T-helper 9 cell (primary cell): ENCODE measurements at regions not wholly inside any gene's neighbourhood (a gene's known extent, or its start where the extent isn't known, plus 50 kb on each side); places are given as distances from the start of the nearest gene placed in this dataset.

Experiments used
- DNase-seq: peaks from one replicate; pipeline ENCODE4 v3.0.0-alpha.2; 2020

DNA sequence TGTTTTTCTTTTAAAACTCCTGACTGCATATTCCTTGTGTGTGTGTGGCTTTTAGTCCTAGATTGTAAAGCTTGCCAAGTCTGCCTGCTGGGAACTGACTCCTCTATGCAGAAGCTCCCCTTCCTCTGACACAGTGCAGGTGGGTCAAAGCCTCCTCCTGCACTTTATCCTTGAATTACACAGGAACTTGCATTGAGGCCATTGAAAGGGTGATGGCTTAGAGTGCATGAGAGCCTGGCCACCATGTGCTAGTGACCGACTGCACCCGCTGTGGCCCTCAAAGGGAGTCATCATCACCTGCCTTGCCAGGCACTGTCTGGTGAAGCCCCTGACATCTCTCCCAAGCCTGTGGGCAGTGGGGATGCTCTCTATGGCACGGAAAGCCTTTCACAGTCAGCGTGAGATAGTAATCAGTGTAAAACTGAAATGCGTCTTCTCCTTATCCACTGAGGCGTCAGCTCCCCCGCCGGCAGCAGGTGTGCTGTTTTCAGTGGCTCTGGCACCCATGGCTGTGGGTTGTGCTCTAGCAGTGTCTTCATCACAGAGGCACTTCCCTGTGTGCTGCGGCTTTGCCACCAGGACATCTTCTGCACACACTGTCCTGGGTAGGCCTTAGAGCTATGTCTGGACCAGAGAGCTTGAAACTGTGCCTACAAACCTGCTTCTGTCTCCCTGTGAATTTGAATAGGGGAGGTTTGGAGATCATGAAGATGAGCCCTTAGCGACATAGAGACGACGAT lies 87.9 kb downstream of the THBS2 start:
- no peak for DNase-seq

DNA sequence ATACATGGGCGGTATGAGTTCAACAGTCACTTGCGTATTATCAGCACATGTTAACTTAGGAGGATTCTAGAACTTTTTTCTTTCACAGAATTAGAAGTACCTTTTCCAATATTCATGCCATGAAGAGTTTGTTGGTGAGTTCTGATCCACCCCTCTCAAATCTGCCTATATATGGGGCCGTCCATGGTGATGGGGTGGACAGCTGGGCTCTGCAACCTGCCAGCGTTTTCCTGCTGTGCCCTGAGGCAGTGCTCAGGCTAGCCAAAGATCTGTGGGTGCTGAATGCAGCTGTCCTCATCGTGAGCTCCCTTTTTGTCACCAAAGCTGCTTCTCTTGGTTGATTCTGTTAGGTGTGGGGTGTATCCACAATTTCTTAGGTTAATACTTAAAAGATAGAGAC lies 88.7 kb downstream of the THBS2 start:
- no peak for DNase-seq

DNA sequence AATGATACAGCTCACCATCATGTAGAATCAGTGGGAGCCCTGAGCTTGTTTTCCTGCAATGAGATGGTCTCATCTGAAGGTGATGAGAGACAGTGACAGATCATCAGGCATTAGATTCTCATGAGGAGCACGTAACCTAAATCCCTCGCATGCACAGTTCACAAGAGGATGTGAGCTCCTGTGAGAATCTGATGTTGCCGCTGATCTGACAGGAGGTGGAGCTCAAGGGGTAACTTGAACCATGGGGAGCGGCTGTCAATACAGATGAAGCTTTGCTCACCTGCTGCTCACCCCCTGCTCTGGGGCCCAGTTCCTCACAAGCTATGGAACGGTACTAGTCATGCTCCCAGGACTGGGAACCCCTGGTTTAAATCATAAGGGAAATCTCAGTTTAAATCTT lies 89.2 kb downstream of the THBS2 start:
- DNase-seq, result no peak

DNA sequence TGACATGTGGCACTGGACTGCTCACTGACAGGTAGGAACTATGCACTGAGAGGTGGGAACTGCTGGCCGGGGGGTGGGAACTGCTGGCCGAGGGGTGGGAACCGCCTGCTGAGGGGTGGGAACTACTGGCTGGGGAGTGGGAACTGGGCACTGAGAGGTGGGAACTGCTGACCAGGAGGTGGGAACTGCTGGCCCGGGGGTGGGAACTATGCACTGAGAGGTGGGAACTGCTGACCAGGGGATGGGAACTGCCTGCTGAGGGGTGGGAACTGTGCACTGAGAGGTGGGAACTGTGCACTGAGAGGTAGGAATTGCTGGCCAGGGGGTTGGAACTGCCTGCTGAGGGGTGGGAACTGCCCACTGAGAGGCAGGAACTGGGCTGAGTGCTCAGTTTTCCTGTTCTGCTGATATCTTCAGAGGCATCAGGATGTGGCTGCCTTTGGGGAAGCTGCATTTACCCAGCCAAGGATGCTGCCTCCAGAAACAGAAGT lies 90.2 kb downstream of the THBS2 start:
- no peak for DNase-seq

DNA sequence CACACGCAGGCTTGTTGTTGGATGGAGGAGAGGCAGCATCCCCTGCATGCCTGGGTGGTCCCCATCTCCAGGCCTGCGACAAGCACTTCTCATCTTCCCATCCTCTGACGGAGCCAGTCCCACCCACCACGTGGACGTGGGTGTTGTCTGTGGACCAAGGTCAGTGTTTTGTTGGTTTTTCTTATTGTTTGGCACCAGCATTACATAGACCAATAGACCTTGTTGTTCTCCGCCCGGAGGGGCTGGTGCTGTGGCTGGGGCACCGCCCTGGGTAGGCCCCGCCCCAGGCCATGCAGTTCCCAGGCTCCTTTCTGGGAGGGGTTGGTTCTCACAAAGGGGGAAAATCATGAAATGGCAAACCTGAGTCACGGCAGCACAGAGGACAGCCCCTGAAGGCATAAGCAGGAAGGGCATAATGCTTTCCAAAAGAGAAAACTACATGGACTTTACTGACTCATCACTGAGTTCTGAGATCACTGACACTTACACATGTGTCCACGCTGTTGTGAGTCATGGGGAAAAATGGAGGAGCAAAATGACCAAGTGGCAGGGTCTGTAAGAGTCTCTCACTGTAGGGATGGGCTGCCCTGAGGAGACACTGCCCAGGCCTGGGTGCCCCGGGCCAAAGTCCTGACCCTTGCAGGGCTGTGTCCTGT lies 90.8 kb downstream of the THBS2 start:
- no peak for DNase-seq

DNA sequence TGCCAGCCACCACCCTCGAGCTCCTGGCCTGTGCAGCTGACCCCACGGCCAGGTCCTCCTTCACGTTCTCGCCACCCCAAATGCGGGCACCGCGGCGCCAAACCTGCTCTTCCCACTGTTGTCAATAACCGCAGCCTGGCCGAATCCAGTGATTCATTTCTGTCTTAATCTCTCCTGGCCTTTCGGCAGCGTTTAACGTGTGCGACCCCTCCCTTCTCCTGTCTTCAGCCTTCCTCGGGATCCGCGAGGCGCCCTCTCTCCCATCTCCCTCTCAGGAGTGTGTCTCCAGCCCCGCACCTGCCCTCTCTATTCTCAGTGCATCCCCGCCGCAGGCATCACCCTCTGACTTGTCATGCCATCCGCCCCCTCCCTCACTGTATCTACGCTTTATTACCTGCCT lies 91.4 kb downstream of the THBS2 start:
- no peak for DNase-seq

DNA sequence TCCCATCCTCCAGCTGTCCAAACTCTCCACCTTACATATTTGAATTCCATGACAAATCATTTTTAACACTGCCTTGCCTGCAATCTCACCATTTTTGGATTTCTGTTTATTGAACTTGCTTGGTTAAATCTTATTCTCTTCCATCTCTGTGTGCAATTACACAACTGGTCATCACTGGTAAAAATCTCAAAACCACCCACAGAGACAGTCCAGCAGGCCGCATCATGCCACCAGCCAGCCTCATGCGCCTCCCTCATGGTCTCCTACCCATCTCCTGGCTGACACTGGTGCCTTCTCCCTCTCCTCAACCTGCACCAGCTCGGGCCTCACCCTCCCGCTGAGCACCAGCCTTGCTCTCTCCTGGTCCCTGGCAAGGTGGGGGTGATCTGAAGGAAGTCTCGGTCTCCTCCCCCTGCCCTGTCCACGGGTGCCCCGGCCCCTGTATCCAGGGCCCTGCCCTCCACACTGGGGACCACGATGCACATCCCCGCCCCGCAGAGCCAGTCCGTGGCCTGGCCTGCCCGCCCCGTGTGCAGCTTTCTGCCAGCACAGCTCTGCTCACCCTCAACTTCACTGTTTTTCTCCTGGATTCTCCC lies 92.0 kb downstream of the THBS2 start:
- no peak for DNase-seq

DNA sequence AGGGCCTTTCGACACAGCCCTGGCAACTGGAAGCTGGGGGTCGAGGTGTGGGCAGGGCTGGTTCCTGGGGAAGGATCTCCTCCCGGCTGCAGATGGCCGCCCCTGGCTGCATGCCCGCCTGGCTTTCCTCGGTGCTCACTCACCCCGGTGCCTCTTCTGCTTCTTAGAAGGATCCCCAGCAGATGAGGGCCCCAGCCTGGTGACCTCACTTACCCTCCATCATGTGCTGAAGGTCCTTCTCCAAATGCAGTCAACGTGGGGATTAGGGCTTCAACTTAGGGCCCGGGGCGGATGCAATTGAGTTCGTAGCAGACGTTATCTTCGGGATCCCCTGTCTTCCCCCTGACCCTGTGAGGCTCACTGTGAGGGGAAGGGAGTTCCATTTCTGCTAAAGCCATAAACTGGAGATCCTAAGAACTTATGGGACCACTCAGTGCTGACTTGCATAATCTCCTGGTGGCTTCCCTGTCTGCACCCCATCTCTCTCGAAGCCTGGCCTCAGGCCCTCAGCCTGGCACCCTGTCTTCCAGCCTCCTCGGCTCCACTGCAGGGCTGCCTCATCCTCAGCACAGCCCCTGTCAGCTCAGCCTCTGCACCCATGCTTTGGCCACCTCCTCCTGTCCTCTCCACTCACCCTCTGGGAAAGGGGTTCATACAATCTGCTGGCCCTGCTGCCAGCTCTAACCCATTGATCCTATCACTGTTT lies 92.6 kb downstream of the THBS2 start:
- no peak for DNase-seq

DNA sequence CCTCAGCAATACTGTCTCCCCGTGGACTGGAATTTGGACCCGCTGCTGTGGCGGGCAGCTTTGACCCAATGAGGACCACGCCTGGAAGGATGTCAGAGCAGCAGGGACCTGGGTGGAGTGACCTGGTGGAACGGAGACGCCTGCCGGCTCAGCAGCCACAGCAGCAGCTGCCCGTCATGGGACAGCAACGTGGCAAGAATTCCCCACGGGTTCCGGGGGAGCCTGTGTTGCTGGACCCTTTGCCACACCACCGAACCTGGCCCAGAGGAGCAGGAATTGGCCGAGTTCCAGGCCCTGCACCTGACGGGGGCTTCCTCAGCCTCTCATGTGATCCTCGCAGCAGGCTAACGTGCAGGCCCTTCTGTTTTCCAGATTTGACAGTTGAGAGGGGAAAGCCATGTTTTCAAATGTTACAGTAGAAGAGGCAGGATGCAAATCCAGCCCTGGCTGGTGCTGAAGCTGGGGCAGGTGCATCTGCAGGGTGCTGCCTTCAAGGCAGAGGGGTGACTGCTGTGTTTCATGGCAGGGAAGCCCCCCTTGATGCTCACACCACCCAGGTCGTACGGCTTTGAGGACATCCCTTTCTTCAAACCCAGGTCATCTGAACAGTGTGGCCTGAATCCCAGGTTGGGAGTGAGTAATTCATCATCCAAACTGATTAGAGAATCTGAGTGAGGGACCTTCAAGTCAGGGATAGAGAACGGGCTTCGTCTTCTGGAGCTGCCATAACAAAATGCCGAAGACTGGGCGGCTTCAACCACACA lies 93.4 kb downstream of the THBS2 start:
- DNase-seq, result no peak

DNA sequence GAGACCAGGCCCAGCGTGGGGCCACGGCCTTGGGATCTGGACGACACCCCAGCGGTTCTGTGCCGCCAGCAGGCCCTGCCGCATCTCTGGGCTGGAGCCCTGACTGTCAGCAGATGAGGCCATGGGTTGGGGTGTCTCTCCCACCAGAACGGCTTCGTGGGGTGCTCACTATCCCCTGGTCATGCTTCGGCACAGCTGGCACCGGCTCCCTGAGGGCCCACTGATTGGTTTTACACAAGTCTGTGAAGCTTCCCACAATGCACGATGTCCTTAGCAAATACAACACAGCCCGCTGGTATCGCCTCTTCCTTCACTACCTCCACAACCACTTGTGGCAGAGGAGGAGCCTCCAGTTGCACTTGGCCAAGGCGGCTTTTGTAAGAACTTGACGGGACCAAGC lies 94.3 kb downstream of the THBS2 start:
- DNase-seq, result no peak

DNA sequence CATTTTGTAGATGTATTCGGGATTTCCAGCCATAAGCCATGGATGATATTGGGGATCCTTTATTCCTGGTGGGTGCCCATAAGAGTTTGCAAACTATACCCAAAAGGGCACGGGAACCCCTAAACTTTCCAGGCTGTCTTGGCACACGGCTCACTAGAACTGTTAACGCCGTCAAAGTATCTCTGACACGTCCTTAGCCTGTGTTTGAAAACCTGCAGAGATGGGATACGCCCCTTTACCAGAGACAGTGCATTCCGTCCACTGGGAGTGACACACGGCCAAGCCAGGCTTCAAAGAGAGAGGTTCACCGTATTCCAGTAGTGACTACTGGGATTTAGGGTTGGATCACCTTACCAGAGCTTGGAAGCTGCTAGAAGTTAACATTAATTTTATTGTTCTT lies 95.0 kb downstream of the THBS2 start:
- DNase-seq, result no peak

DNA sequence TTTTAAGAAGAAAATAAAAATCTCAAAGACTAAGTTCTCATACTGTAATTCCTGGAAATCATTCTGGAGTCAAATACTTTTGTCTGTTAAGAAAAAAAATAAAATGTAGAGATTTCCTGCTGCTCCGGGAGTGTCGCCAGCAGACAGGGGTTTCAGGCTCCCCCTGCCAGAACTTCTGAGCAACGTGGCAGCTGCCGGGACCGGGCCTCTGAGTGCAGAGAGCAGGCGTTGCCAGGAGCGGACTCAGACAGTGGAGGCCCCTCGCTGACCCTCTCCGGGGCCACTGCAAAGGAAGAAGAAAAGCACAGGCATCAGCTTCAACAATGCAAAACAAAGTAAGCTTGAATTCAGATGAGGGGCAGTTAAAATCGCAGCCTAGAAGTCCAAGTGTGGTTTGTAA lies 95.5 kb downstream of the THBS2 start:
- no peak for DNase-seq

DNA sequence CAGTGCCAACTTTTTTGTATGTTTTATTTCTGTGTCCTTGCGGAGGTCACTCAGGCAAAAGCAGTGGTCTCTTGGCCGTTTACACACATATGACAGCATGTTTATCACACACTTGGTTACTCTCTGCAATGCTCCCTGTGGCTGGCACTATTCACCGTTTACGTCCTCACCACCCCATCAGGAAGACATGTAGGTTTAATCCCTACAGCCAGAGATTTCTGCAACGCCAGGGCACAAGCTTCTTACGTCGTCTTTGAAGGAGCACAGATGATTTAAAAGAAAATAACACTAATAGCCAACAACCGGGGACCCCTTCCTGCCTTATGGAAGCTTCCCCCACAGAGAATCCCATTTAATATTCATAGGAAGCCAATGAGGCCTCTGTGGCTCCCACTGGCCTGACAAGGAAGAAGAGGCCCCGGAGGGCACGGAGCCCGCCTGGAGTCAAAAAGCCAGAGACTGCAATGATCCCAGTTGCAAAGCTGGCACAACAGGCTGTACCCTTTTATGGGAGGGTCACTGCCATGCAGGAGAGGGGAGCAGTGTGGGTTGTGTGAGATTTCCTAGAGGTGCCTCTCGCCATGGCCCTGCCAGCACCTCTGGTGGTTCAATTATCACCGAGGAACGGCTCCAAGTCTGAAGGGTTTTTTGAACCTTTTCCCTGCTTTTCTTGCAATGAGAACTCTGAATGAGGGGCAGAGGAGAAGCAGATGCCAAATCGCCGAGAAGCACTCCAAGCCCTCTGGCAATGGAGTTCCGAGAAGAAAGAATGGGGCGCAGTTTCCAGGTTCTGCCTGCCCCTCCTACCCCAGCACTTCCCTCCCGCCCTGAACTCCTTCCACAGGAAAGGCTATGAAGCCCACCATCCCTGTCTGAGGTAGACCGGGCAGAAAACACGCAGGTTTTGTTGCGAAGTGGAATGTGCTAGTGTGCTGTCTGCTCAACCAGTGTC lies 96.2 kb downstream of the THBS2 start:
- no peak for DNase-seq

DNA sequence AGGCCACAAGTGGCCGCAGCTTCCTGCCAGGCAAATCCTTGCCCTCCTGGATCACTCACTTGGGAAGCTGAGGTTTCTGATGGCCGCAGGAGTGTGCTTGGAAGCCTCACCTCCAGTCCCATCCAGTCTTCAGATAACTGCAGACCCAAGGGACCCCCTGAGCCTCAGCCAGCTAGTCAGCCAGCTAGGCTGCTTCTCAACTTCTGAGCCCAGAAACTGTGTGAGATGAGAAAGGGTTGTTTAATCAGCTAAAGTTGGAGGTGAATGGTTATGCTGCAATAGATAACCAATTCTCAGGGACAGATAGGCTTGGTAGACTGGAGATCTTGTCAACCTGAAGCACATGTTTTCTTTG lies 96.9 kb downstream of the THBS2 start:
- DNase-seq, result no peak

DNA sequence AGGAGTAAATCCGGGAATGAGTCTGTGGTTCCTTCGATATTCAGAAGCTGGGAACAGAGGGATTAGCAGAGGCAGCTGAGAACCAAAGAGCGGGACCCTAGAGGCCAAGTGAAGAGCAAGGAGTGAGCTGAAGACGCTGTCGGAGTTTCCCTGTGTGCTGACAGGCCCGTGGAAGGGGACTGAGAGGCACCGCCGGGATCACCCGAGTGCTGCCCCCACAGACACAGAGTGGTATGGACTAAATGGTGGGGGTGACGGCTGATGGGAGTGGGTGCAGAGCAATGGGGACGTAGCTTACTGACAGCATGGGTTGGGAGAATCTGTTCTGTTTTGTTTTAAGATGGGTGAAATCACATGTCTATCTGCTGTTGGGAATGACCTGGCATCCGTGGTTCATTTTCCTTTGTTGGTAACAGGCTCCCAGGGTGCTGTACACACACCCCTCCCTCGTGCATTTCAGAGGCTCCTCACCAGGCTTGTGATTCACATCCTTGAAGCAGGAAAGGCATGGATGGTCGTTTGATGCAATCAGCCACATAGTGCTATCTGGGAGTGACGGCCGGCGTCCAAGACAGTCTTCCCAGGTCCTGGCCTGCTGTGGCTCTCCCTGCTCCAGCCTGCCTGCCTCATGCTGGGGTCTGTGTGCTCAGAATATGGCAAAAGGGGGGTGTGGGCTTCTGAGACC lies 97.4 kb downstream of the THBS2 start:
- DNase-seq, result no peak

DNA sequence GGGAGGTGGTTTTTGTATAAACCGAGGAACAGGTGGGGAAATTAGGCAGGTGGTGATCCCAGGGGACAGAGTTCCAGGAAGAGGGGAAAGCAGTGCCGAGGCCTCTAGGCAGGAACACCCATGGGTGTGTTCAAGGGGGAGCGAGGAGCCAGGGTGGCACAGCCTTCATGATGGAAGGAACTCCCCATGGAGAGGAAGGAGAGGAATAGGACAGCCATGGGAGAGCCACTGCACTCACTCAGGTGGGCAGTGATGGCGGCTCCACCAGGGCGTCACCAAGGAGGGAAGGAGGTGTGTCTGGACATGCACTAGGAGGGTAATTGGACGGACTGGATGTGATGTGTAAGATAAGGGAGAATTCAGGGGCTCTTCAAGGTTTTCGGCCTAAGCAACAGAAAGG lies 98.2 kb downstream of the THBS2 start:
- DNase-seq, result no peak

DNA sequence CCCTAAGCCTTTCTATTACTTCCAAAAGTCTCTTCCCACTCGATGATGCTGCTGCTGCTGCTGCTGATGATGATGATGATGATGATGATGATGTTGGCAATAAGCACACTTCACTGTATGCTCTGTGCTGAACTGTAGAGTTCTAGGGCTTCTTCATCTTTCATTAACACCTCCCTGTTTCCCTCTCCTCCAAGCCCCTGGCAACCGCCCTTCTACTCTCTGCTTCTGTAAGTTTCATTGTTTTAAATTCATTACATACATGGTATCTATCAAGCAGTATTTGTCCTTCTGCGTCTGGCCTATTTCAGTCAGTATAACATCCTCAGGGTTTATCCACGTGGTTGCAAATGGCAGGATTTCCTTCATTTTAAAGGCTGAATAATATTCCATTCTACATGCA lies 100.2 kb downstream of the THBS2 start:
- no peak for DNase-seq

DNA sequence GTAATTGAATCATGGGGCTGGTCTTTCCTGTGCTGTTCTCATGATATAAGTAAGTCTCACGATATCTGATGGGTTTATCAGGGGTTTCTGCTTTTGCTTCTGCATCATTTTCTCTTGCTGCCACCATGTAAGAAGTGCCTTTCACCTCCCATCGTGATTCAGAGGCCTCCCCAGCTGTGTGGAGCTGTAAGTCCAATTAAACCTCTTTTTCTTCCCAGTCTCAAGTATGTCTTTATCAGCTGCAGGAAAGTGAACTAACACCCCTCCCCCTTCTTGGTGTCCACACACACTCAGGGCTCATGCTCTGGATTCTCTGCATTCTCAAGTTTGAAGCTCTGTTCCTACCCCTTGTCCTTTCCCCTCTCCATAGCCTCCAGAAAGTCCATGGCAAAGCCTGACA lies 107.1 kb downstream of the THBS2 start:
- DNase-seq, result no peak

DNA sequence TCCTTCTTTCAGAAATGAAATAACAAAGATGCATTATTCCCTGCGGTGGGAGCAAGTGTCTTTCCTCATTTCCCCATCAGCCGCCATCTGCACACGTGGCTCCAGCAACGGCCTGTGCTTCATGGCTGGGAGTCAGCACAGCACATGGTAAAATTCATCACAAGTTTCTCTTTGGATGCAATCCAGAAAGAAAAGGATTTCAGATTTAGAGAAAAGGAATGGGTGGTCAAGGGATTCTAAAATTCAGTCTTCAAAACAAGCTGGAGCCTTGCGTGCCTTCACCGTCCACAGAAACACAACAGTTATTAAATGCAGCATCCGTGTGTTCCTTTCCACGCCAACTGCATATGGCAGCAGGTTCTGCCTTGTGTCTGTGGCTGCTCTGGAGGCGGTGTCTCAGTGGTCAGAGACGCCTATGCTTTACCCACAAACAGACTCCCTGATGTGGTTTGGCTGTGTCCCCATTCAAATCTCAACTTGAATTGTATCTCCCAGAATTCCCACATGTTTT lies 107.6 kb downstream of the THBS2 start:
- DNase-seq, result no peak

DNA sequence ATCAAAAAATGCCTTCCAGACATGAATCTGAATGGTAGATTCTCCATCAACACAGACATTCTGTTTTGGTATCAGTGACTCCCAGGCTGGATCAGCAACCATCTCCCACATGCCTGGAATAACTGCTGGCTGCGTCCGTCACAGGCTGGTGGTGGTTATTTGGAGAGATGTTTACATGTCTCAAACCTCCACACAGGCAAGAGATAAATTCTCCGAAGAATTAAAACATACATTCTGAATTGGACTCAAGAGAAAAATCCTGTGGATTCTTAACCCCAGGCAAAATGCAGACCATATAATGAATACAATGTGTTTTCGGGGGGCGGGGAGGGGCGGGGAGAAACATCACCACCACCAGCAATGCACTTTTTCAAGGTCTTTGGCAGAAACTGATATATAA lies 108.2 kb downstream of the THBS2 start:
- DNase-seq, result no peak

DNA sequence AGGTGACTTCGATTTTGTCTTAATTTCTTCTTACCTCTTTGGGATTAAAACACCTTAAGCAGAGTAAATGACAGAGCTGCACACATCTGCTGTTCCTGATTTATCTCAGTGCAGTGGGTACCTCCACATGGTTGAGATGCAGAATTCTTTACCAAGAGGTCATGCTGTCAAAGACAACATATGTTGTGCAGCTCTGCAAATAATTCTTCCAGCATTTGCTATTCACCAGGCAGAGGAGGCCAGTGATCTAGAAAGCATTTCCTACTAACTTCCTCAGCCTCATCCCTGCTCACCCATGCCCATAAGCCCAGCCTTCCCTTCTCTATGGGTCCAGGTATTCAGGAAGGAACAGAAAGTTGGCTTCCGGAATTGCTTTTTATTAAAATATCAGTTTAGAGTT lies 109.3 kb downstream of the THBS2 start:
- no peak for DNase-seq
